HL-60 (cell line): ENCODE measurements at regions not wholly inside any gene's neighbourhood (a gene's known extent, or its start where the extent isn't known, plus 50 kb on each side); places are given as distances from the start of the nearest gene placed in this dataset.

ENCODE experiments used
- DNase-seq, 2 experiments: peaks; one replicate each; pipeline ENCODE4 v3.0.0-alpha.2; 2010 to 2020; ENCODE audit warnings: low read depth in 1 of 2, low spot score in 1 of 2
- H3K27ac ChIP-seq: fragments of 250-450 bp; sonication (Bioruptor Pico); replicated peaks from 2 replicates; pipeline ENCODE4 v1.5.1; 2020; ENCODE audit warnings: mild to moderate bottlenecking, moderate library complexity
- H3K27me3 ChIP-seq: fragments of 250-450 bp; sonication (Bioruptor Pico); 2 replicates; pipeline ENCODE4 v1.5.1; 2021; ENCODE audit warnings: mild to moderate bottlenecking, moderate library complexity; ENCODE audit not compliant: insufficient read depth, poor library complexity, severe bottlenecking
- H3K4me3 ChIP-seq: replicated peaks from 2 replicates; pipeline ENCODE4 v1.5.1; 2011; ENCODE audit warnings: mild to moderate bottlenecking, control low read depth, low read length; ENCODE audit not compliant: insufficient read depth
- GABPA ChIP-seq: IDR thresholded peaks from 2 replicates; pipeline ENCODE4 v1.6.1; 2012; ENCODE audit warnings: low read depth
- POLR2AphosphoS5 ChIP-seq: IDR thresholded peaks from 2 replicates; pipeline ENCODE4 v1.6.1; 2012; ENCODE audit warnings: low read depth
- SPI1 ChIP-seq: IDR thresholded peaks from 2 replicates; pipeline ENCODE4 v1.6.1; 2012; ENCODE audit warnings: low read depth, mild to moderate bottlenecking, borderline replicate concordance
- TF ChIP-seq, protein P1 (sequence below): IDR thresholded peaks from 2 replicates; pipeline ENCODE4 v1.6.1; 2012; ENCODE audit warnings: low read depth; ENCODE audit not compliant: insufficient replicate concordance
- TF ChIP-seq, protein P2 (sequence below): IDR thresholded peaks from one replicate; pipeline ENCODE4 v1.5.1; 2011; ENCODE audit warnings: low read length, control low read depth, inconsistent platforms; ENCODE audit not compliant: insufficient read depth

- TF ChIP-seq POLR2AphosphoS5 (no peak), GABPA (no peak), SPI1 (no peak)
- TF ChIP-seq, protein P1, sequence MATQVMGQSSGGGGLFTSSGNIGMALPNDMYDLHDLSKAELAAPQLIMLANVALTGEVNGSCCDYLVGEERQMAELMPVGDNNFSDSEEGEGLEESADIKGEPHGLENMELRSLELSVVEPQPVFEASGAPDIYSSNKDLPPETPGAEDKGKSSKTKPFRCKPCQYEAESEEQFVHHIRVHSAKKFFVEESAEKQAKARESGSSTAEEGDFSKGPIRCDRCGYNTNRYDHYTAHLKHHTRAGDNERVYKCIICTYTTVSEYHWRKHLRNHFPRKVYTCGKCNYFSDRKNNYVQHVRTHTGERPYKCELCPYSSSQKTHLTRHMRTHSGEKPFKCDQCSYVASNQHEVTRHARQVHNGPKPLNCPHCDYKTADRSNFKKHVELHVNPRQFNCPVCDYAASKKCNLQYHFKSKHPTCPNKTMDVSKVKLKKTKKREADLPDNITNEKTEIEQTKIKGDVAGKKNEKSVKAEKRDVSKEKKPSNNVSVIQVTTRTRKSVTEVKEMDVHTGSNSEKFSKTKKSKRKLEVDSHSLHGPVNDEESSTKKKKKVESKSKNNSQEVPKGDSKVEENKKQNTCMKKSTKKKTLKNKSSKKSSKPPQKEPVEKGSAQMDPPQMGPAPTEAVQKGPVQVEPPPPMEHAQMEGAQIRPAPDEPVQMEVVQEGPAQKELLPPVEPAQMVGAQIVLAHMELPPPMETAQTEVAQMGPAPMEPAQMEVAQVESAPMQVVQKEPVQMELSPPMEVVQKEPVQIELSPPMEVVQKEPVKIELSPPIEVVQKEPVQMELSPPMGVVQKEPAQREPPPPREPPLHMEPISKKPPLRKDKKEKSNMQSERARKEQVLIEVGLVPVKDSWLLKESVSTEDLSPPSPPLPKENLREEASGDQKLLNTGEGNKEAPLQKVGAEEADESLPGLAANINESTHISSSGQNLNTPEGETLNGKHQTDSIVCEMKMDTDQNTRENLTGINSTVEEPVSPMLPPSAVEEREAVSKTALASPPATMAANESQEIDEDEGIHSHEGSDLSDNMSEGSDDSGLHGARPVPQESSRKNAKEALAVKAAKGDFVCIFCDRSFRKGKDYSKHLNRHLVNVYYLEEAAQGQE: no peak
- TF ChIP-seq, protein P2, sequence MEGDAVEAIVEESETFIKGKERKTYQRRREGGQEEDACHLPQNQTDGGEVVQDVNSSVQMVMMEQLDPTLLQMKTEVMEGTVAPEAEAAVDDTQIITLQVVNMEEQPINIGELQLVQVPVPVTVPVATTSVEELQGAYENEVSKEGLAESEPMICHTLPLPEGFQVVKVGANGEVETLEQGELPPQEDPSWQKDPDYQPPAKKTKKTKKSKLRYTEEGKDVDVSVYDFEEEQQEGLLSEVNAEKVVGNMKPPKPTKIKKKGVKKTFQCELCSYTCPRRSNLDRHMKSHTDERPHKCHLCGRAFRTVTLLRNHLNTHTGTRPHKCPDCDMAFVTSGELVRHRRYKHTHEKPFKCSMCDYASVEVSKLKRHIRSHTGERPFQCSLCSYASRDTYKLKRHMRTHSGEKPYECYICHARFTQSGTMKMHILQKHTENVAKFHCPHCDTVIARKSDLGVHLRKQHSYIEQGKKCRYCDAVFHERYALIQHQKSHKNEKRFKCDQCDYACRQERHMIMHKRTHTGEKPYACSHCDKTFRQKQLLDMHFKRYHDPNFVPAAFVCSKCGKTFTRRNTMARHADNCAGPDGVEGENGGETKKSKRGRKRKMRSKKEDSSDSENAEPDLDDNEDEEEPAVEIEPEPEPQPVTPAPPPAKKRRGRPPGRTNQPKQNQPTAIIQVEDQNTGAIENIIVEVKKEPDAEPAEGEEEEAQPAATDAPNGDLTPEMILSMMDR: no peak
- no peaks in the 10 kb centered on the region for H3K27me3 ChIP-seq
- no peak overlapping the region for H3K4me3 ChIP-seq
- H3K27ac ChIP-seq: no peak overlapping the region
- DNase-seq: no peak
These were observed 110.1 kb upstream of the MED14 start for GRCh38 chrX:40845331-40845911.

DNA sequence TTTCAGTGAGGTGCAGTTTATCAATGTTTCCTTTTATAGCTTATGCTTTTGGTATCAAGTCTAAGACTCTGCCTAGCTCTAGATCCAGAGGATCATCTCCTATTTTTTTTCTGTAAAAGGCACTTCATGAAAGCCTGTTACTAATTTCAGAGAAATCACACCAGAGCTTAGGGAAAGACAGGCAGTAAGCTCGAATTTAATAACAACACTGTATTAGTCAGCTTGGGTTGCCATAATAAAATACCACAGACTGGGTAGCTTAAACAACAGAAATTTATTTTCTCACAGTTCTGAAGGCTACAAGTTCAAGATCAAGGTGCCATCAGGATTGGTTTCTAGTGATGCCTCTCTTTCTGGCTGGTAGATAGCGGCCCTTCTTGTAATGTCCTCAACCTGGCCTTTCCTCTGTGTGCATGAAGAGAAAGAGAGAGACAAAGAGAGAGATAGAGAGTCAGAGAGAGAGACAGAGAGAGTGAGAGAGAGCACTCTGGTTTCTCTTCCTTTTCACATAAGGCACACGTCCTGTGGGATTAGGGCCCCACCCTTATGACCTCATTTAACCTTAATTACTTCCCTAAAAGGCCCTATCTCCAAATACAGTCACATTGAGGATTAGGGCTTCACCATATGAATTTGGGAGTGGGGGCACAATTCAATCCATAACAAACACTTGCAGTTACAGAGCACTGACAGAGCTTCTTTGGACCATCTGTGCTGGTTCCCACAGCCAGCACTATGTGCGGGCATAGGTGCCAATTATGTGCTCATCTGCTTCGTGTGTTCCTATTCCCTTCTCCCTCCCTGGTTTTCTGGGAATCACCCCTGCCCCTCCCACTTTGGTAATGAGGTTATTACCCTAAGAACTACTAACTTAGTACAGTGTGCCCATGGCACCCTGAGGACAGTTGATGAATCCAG is 114.8 kb upstream of the MED14 start:
- TF ChIP-seq SPI1 (no peak), GABPA (no peak), POLR2AphosphoS5 (no peak)
- TF ChIP-seq, protein P2: no peak
- TF ChIP-seq, protein P1: no peak
- H3K27me3 ChIP-seq: no peaks in the 10 kb centered on the region
- H3K27ac ChIP-seq: no peak overlapping the region
- H3K4me3 ChIP-seq: no peak overlapping the region
- no peak for DNase-seq

- no peak overlapping the region for H3K27ac ChIP-seq
- H3K4me3 ChIP-seq: no peak overlapping the region
- no peak for TF ChIP-seq GABPA
- TF ChIP-seq, protein P1: no peak
- no peak for TF ChIP-seq POLR2AphosphoS5
- TF ChIP-seq, protein P2: no peak
- no peak for TF ChIP-seq SPI1
- no peaks in the 10 kb centered on the region for H3K27me3 ChIP-seq
- no peak for DNase-seq
These were observed 117.2 kb upstream of the MED14 start for GRCh38 chrX:40852586-40852985.
